WTC11 (cell line): ENCODE measurements at regions not wholly inside any gene's neighbourhood (a gene's known extent, or its start where the extent isn't known, plus 50 kb on each side); places are given as distances from the start of the nearest gene placed in this dataset.

Experiments
- ATAC-seq: fragments of 200-7000 bp; cut with Tn5 transposase; 2 replicates; pipeline ENCODE4 v1.10.0; 2021; ENCODE audit warnings: mild to moderate bottlenecking, moderate library complexity
- CTCF ChIA-PET: fragments of 300-600 bp; sonication (Branson Sonifier 250); formaldehyde crosslinking; loops from one replicate; lab custom pipeline; 2021; ENCODE audit warnings: antibody characterized with exemption; lab: Charles Lee
- POLR2A ChIA-PET: fragments of 350-600 bp; sonication (Branson Sonifier 250); formaldehyde crosslinking; loops from one replicate; lab custom pipeline; 2021; ENCODE audit warnings: antibody characterized with exemption; lab: Charles Lee
- DNase-seq: peaks from one replicate; pipeline ENCODE4 v3.0.0; 2021; ENCODE audit warnings: low spot score
- H3K27ac Mint-ChIP-seq: 2 replicates; pipeline ENCODE4 v1.8.0; 2021; ENCODE audit warnings: mixed read lengths
- H3K27me3 Mint-ChIP-seq: 2 replicates; pipeline ENCODE4 v1.8.0; 2021; ENCODE audit warnings: low read depth, mild to moderate bottlenecking, moderate library complexity, mixed read lengths
- H3K36me3 Mint-ChIP-seq: 2 replicates; pipeline ENCODE4 v1.8.0; 2021; ENCODE audit warnings: mixed read lengths
- H3K4me1 Mint-ChIP-seq: 2 replicates; pipeline ENCODE4 v1.8.0; 2022; ENCODE audit warnings: mixed read lengths
- H3K4me3 Mint-ChIP-seq: 2 replicates; pipeline ENCODE4 v1.8.0; 2021; ENCODE audit warnings: mild to moderate bottlenecking, moderate library complexity, mixed read lengths
- H3K9me3 Mint-ChIP-seq: 2 replicates; pipeline ENCODE4 v1.8.0; 2021; ENCODE audit warnings: mixed read lengths
- AFF4 ChIP-seq: sonication (generic); formaldehyde crosslinking; IDR thresholded peaks from 2 replicates; pipeline ENCODE4 v1.8.1; 2023; ENCODE audit warnings: mild to moderate bottlenecking, missing genetic modification reagents, borderline replicate concordance
- ATF3 ChIP-seq: sonication (generic); formaldehyde crosslinking; conservative IDR thresholded peaks from 2 replicates; pipeline ENCODE4 v1.8.1; 2022; ENCODE audit warnings: mild to moderate bottlenecking, missing genetic modification reagents
- ATF6 ChIP-seq: sonication (generic); formaldehyde crosslinking; IDR thresholded peaks from 2 replicates; pipeline ENCODE4 v1.8.1; 2023; ENCODE audit warnings: mild to moderate bottlenecking, missing genetic modification reagents
- CTCF ChIP-seq: fragments of 200-600 bp; IDR thresholded peaks from 2 replicates; pipeline ENCODE4 v1.8.0; 2022; ENCODE audit warnings: antibody characterized with exemption
- E2F1 ChIP-seq: sonication (generic); formaldehyde crosslinking; IDR thresholded peaks from 2 replicates; pipeline ENCODE4 v1.8.0; 2022; ENCODE audit warnings: mild to moderate bottlenecking, missing genetic modification reagents
- ESRRA ChIP-seq: sonication (generic); formaldehyde crosslinking; IDR thresholded peaks from 2 replicates; pipeline ENCODE4 v1.8.1; 2022; ENCODE audit warnings: mild to moderate bottlenecking, missing genetic modification reagents, borderline replicate concordance
- FOXK1 ChIP-seq: sonication (generic); formaldehyde crosslinking; IDR thresholded peaks from 2 replicates; pipeline ENCODE4 v1.8.0; 2022; ENCODE audit warnings: mild to moderate bottlenecking, moderate library complexity, missing genetic modification reagents
- GTF2I ChIP-seq: fragments of 250-450 bp; sonication (Bioruptor Pico); conservative IDR thresholded peaks from 2 replicates; pipeline ENCODE4 v1.4.0; 2021; ENCODE audit warnings: mild to moderate bottlenecking
- IRF1 ChIP-seq: sonication (generic); formaldehyde crosslinking; IDR thresholded peaks from 2 replicates; pipeline ENCODE4 v1.8.0; 2023; ENCODE audit warnings: missing genetic modification reagents
- IRF2 ChIP-seq: sonication (generic); formaldehyde crosslinking; IDR thresholded peaks from 2 replicates; pipeline ENCODE4 v1.8.0; 2022; ENCODE audit warnings: low read depth, missing genetic modification reagents, borderline replicate concordance
- JAZF1 ChIP-seq: fragments of 250-450 bp; sonication (Bioruptor Pico); IDR thresholded peaks from 2 replicates; pipeline ENCODE4 v1.9.0; 2021; ENCODE audit warnings: moderate library complexity, mild to moderate bottlenecking, inconsistent platforms
- MYBL2 ChIP-seq: sonication (generic); formaldehyde crosslinking; IDR thresholded peaks from 2 replicates; pipeline ENCODE4 v1.8.1; 2023; ENCODE audit warnings: mild to moderate bottlenecking, moderate library complexity, missing genetic modification reagents
- ZBTB21 ChIP-seq: sonication (generic); formaldehyde crosslinking; IDR thresholded peaks from 2 replicates; pipeline ENCODE4 v1.8.1; 2023; ENCODE audit warnings: mild to moderate bottlenecking, missing genetic modification reagents, borderline replicate concordance
- ZNF121 ChIP-seq: sonication (generic); formaldehyde crosslinking; IDR thresholded peaks from 2 replicates; pipeline ENCODE4 v1.8.0; 2023; ENCODE audit warnings: missing genetic modification reagents
- ZNF219 ChIP-seq: sonication (generic); formaldehyde crosslinking; IDR thresholded peaks from 2 replicates; pipeline ENCODE4 v1.8.0; 2023; ENCODE audit warnings: missing genetic modification reagents, mild to moderate bottlenecking, borderline replicate concordance
- ZSCAN18 ChIP-seq: fragments of 250-450 bp; sonication (Bioruptor Pico); IDR thresholded peaks from 2 replicates; pipeline ENCODE4 v2.1.2; 2022; ENCODE audit warnings: mild to moderate bottlenecking, moderate library complexity

GRCh38 chr2:47300081-47300480, 69.0 kb upstream of the EPCAM start:
- Mint-ChIP-seq H3K36me3 (no peaks in the 10 kb centered on the region), H3K9me3 (no peaks in the 10 kb centered on the region), H3K27ac (no peak overlapping the region), H3K4me1 (peaks cover 28% of the 10 kb centered on the region), H3K27me3 (peaks cover 12% of the 10 kb centered on the region), H3K4me3 (no peak overlapping the region)
- no peak for TF ChIP-seq ZNF121 (CRISPR knock-in tag)
- TF ChIP-seq MYBL2: no peak
- no peak for TF ChIP-seq ZNF219 (CRISPR knock-in tag)
- TF ChIP-seq IRF2 (CRISPR knock-in tag): no peak
- TF ChIP-seq FOXK1 (CRISPR knock-in tag): no peak
- TF ChIP-seq ESRRA: no peak
- no peak for TF ChIP-seq E2F1
- TF ChIP-seq ATF6 (CRISPR knock-in tag): no peak
- no peak for TF ChIP-seq CTCF
- TF ChIP-seq AFF4 (CRISPR knock-in tag): no peak
- no peak for TF ChIP-seq GTF2I (CRISPR knock-in tag)
- no peak for TF ChIP-seq ATF3
- TF ChIP-seq IRF1: no peak
- TF ChIP-seq ZBTB21 (CRISPR knock-in tag): no peak
- TF ChIP-seq JAZF1 (CRISPR knock-in tag): no peak
- no peak for TF ChIP-seq ZSCAN18 (CRISPR knock-in tag)
- DNase-seq: no peak
- CTCF ChIA-PET: interaction anchor here (1.1 to 3.4 kb wide), 3 partner anchors 13 to 256 kb away, joined by 4 to 11 read pairs (median 4); no protein-coding TSS in a partner anchor
- no peak for ATAC-seq
- POLR2A ChIA-PET: no interaction called here
